HG03060 (cell line): ENCODE measurements at regions not wholly inside any gene's neighbourhood (a gene's known extent, or its start where the extent isn't known, plus 50 kb on each side); places are given as distances from the start of the nearest gene placed in this dataset.

Experiments
- ATAC-seq: cut with Tn5 transposase; IDR thresholded peaks from one replicate; pipeline ENCODE4 v1.9.1; 2021; ENCODE audit warnings: low read depth, moderate number of reproducible peaks; ENCODE audit not compliant: unreplicated experiment

GRCh38 chr3:177552051-177552450 lies 354.8 kb upstream of the TBL1XR1 start:
- ATAC-seq, result no peak

- ATAC-seq, result no peak
These were observed 355.7 kb upstream of the TBL1XR1 start for GRCh38 chr3:177553012-177553411.

GRCh38 chr3:177553579-177553978 lies 356.3 kb upstream of the TBL1XR1 start:
- ATAC-seq, result no peak

- ATAC-seq, result no peak
These were observed 357.8 kb upstream of the TBL1XR1 start for GRCh38 chr3:177554895-177555759.

- ATAC-seq, result no peak
These were observed 360.3 kb upstream of the TBL1XR1 start for GRCh38 chr3:177557548-177557947.

- no peak for ATAC-seq
These were observed 364.1 kb upstream of the TBL1XR1 start for GRCh38 chr3:177561365-177561764.

- ATAC-seq, result no peak
These were observed 364.6 kb upstream of the TBL1XR1 start for GRCh38 chr3:177561769-177562392.

GRCh38 chr3:177563243-177563780 lies 366.0 kb upstream of the TBL1XR1 start:
- no peak for ATAC-seq

- ATAC-seq, result no peak
These were observed 366.5 kb upstream of the TBL1XR1 start for GRCh38 chr3:177563792-177564191.

GRCh38 chr3:177565981-177566380 lies 368.7 kb upstream of the TBL1XR1 start:
- no peak for ATAC-seq

- no peak for ATAC-seq
These were observed 370.6 kb upstream of the TBL1XR1 start for GRCh38 chr3:177567833-177568232.

- no peak for ATAC-seq
These were observed 371.9 kb upstream of the TBL1XR1 start for GRCh38 chr3:177569193-177569592.

- ATAC-seq, result no peak
These were observed 372.8 kb upstream of the TBL1XR1 start for GRCh38 chr3:177569875-177570657.

- no peak for ATAC-seq
These were observed 374.1 kb upstream of the TBL1XR1 start for GRCh38 chr3:177571271-177571943.

- no peak for ATAC-seq
These were observed 374.6 kb upstream of the TBL1XR1 start for GRCh38 chr3:177571944-177572315.

- ATAC-seq, result no peak
These were observed 377.1 kb upstream of the TBL1XR1 start for GRCh38 chr3:177574222-177574856.

GRCh38 chr3:177576746-177577145 lies 379.5 kb upstream of the TBL1XR1 start:
- ATAC-seq, result no peak

- no peak for ATAC-seq
These were observed 381.2 kb upstream of the TBL1XR1 start for GRCh38 chr3:177578488-177578887.

- no peak for ATAC-seq
These were observed 382.1 kb upstream of the TBL1XR1 start for GRCh38 chr3:177579419-177579818.

GRCh38 chr3:177580437-177580836 lies 383.2 kb upstream of the TBL1XR1 start:
- ATAC-seq, result no peak
